Posterior cingulate gyrus (tissue), 11 donors: ENCODE measurements at regions not wholly inside any gene's neighbourhood (a gene's known extent, or its start where the extent isn't known, plus 50 kb on each side); places are given as distances from the start of the nearest gene placed in this dataset.
"Not testable (repeated sequence)": the region's sequence is repeated elsewhere in the genome, so short reads cannot be mapped to it uniquely, and the experiment has no call there.

Experiments
- DNase-seq, 10 donors: peaks; one replicate each; pipeline versions ENCODE4 v3.0.0 to v3.0.0-alpha.2; 2020 to 2021; ENCODE audit warnings: mixed read lengths in 3 of 10
- intact Hi-C: fragments of 100-400 bp; cut with DNase I; formaldehyde crosslinking; loops from one replicate; pipeline ENCODE4 v1.15.1; 2023

DNA sequence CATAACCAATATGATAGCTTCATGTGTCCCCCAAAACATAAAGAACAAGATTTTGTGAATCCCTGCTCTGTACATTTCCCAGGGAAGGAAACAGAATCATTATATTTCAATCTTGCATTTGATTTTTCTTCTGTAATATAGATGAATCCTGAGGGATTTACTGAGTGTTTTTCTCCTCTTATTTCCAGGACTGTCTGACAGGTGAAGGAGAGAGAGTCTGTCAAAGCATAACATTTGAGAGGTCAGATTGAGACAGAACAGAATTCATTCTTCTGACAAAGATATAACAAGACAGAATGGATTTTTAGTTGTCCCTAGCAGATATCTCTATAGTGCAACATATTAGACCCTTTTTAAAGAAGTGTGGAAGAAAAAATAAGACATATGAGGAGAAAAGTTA, 354.5 kb upstream of the IZUMO3 start:
- DNase-seq: no peak
- intact Hi-C loops: no loop called here

DNA sequence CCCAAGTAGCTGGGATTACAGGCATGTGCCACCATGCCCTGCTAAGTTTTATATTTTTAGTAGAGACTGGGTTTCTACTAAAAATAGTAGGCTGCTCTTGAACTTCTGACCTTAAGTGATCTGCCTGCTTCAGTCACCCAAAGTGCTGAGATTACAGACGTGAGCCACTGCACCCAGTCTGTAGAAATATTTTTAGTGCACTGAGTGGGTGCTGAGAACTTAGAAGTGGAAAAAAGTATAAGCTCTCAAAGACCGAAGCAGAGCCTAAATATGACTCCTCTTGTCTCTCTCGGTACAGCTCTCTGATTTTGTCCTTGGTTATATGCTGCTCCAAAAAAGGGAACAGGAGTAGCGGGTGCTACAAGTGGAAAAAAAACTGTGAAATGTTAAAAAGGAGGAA, 353.8 kb upstream of the IZUMO3 start:
- DNase-seq: no peak
- intact Hi-C loops: no loop called here

DNA sequence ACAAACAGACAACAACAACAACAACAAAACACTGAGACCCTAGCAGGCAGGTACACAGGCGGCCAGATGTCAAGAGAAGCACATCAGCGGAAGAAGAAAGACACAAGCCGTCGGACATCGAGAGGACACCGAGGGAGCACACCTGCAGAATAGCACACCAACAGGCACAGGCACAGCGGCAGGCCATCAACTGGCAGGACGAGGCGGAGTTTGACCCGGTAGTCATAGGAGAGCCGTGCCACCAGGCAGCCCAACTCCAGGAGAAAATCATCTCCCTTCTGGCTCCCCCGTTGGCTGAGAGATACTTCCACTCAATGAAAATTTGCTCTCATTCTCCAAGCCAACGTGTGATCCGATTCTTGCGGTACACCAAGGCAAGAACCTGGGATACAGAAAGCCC, 352.1 kb upstream of the IZUMO3 start:
- DNase-seq: no peak
- intact Hi-C loops: no loop called here

DNA sequence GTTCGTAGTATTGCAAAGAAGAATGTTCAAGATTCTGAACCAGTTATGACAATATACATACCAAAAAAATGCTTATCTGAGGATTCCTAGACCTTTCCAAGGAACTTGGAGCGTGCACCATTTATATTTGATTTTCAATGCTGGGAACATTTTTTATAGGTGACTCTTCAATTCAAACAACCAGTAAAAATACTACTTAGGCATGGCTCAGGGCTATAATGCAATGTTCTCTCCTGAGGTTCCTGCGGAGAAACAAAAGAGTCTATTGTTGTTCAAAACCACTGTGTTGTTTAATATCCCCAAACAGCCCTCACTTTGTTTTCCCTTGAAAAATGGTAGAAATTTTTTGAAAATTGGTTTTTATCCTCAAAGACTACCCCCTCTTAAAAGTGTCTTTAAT, 335.7 kb upstream of the IZUMO3 start:
- intact Hi-C loops: no loop called here
- no peak for DNase-seq

DNA sequence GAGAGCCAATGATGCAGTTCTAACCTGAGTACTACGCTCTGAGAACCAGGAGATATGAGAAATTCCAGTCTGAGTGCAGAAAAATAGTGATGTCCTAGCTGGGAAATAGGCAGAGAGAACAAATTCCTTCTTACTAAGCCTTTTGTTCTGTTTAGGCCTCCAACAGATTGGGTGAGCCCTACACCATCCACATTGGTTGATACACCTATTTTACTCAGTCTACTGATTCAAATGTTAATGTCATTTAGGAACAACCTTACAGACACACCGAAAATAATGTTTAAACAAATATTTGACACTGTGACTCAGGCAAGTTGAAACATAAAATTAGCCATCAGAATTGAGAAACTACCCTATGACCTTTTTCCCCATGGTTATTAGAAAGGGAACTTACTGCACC, 333.9 kb upstream of the IZUMO3 start:
- intact Hi-C loops: no loop called here
- no peak for DNase-seq

DNA sequence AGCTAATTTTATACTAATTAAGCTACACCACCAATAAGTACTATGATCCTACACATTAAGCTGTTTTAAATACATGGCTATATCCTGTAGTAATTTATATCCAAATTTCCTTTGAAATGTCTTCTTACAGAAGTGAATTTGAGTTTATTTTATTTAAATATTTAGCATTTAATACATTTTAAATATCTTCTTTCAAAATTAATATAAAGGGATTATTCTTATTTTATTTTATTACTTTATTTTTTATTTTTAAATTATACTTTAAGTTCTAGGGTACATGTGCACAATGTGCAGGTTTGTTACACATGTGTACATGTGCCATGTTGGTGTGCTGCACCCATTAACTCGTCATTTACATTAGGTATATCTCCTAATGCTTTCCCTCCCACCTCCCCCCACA, 310.9 kb upstream of the IZUMO3 start:
- intact Hi-C loops: not testable (repeated sequence)

DNA sequence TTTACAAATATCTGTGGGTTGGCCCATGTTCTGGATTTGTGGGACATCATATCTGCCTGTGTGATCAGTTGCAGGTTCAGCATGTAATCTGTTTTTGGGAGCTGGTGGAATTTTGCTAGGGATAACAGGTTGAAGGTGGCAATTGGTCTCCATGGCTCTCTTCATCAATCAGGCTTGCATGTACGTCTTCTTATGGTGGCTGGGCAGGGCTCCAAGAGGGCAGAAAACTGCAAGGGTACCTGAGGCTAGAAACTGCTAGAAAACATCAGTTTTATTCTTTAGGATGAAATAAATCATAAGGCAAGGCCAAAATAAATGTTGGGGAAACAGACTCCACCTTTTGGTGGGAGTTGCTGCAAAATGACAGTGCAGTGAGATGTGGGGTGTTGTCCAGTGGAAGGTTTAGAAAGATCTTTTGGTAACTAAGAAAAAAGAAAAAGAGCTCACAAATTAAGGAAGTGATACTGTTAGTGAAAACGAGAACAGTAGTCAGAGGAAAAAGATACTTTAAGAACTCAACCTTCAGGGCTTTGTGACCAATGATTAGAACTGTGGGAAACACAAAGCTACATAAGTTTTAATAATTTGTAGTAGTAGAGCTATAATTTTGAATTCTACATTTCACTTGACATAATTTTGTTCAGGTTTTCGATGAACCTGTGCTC, 300.7 kb upstream of the IZUMO3 start:
- intact Hi-C loops: no loop called here
- no peak for DNase-seq

More for the DNA sequence above, 310.9 kb upstream of the IZUMO3 start:
- not testable (repeated sequence) for DNase-seq

DNA sequence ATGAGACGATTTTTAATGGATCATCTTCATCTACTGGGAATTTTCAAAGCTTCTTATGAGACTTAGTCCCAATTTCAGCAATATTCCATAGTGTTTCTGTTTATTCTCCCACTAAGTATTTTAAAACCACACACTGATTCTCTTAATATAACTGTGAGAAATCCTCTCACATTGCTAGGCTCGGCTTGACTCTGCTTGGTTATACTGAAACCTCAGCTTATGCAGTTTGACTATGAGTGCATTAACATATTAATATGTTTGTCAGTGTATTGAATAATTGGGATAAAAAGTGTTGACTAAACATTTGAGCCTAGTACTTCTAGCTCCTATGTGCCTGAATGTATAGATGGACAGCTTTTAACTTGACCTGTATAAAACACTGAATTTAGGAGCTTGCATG, 298.5 kb upstream of the IZUMO3 start:
- DNase-seq: no peak
- intact Hi-C loops: no loop called here

DNA sequence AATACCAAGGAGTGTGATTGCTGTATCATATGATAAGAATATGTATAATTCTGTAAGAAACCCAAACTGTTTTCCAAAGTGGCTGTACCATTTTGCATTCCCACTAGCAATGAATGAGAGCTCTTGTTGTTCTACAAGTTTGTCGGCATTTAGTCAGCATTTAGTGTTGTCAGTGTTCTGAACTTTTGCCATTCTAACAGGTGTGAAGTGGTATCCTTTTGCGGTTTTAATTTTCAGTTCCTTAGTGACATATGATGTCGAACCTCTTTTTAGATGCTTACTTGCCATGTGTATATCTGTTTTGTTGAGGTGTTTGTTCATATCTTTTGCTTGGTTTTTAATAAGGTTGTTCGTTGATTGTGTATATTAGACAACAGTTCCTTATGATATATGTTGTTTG, 296.3 kb upstream of the IZUMO3 start:
- intact Hi-C loops: no loop called here
- no peak for DNase-seq

DNA sequence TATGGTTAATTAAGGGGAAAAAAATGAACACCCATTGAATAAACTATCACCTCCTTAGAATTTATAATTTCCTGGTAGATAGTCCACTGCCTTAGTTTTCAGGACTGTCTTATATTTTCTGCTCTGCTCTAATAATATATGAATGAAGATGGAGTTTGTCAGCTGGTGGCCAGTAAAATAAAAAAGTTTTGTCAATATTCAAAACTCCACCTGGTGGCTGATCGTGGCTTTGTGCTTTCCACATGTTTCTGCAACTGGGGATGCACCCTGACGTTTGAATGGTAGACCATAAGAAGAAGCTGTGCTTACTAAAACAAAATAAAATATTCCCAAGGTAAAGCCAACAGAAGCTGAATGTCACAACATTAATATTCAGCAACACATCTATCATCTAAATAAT, 286.6 kb upstream of the IZUMO3 start:
- DNase-seq: no peak
- intact Hi-C loops: no loop called here

DNA sequence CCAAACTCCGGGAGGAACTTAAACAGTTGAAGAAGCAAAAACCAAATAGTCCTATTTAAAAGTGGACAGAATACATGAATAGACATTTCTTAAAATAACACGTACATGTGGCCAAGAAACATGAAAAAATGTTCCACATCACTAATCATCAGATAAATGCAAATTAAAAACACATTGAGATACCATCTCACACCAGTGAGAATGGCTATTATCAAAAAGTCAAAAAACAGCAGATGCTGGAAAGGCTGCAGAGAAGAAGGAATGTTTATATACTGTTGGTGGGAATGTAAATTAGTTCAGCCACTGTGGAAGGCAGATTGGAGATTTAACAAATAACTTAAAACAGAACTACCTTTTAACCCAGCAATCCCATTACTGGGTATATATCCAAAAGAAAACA, 283.0 kb upstream of the IZUMO3 start:
- intact Hi-C loops: no loop called here
- DNase-seq: no peak

DNA sequence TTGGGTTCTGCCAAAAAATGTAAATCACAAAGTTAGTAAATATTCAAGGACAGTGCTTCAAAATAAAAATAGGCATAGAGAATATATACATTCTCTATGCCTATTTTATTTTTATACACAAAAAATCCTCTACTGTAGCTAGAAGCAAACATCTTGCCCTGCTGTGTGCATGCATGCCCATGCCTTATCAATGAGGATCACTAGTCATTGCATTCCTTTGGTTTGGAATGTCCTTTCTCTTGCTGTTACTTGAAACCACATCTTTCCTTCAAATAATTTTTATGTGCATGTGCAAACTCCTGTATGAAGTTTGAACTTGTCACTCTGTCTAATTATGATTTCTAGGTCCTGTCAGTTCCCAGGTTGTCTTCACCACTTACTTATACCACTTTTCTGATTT, 278.9 kb upstream of the IZUMO3 start:
- intact Hi-C loops: no loop called here
- DNase-seq: no peak

DNA sequence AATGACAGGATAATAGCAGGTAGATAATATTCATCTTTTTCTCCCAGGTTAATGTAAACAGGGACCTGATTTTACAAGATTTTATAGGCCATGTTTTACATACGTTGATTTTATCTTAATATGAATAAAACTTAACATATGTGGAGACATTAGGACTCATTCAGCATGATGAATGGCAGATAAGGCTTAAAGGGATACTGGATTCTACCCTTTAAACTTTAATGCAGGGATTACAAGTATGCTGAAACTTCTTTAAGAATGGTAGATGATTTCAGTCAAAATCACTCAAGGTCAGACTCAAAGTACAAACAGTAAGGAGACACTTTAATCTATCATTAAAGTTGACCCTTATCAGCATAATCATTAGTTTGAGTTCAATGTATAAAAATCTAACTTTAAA, 274.5 kb upstream of the IZUMO3 start:
- intact Hi-C loops: no loop called here
- no peak for DNase-seq

DNA sequence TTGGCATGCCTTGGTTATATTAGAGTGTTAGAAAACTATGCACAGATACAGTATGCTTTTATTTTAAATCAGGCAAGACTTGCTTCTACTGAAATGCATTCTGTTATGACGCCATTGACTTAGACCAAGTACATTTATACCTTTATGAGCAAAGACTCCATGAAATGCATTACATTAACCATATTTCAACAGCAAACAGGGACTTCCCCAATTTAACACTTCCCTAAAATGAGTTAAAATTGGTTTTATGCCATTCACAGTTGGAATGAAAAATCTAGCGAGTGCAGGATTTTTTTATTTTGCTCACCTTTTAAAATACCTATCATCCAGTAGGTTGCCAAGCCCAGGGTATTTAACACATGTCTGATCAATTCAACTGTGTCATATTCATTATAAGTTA, 272.1 kb upstream of the IZUMO3 start:
- no peak for DNase-seq

DNA sequence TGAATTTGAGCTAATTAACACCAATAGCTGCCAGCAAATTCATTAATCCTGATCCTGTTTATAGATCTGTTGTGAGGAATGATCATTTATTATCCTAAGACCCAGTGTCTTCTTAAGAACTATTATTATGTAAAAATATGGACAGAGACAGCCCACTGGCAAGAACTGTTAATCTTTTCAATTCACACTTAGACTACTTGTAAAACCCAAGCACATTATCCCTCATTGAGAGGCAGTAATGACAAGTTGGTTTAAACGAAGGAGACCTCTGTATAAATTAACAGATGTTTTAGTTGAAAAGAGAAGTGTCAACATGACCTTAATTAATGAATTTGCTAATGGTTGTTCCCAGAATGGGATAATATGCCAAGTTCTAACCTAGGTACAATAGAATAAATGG, 270.3 kb upstream of the IZUMO3 start:
- intact Hi-C loops: no loop called here
- DNase-seq: no peak

More for the DNA sequence above, 272.1 kb upstream of the IZUMO3 start:
- intact Hi-C loops: no loop called here

DNA sequence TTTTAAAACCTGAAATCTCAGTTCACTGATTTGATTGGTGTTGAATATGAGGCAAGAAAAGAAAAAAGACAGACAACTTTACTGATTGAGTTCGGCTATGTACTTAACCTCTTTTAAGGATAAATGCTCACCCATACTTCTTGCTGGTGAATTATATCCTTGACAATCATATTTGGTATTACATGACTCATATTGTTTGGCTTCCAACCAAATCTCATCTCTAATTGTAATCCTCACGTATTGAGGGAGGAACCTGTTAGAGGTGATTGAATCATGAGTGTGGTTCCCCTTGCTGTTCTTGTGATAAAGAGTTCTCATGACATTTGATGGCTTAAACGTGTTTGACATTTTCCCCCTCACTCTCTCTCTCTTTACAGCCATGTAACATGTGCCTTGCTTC, 255.6 kb upstream of the IZUMO3 start:
- intact Hi-C loops: no loop called here
- no peak for DNase-seq

DNA sequence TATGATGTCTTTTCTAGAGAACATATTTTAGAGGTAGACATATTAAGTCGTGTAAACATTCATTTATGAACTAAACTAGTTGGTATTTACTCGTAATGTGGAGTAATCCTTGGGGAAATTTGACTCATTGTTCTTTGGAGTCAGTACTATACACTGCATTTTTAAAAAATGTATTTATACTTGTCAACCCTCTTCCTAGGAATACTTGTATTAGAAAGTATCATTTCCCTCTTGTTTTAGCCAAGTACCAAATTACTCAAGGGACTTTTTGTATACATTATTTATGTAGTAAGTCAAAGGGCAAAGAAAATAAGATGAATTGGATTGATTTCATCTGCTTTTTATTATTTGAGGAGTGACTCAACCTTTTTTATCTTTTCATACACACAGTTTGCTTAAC, 248.1 kb upstream of the IZUMO3 start:
- intact Hi-C loops: no loop called here
- no peak for DNase-seq

DNA sequence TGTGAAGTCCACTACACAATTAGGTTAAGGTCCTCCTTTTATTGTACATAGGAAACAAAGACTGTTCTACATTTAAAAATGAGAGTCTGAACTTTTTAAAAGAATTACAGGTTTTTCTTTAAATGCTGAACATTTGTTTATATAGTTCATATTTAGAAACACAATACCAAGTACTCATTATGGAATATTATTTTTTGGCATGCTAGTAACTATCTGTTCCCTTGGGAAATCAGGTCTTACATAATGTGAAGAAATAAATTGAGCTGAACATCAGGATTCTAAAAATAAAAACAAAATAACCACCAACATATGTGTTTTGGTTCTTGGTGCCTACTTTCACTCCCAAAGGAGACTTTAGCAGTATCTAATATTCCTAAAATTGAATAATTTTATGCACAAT, 230.5 kb upstream of the IZUMO3 start:
- DNase-seq: no peak
- intact Hi-C loops: no loop called here

DNA sequence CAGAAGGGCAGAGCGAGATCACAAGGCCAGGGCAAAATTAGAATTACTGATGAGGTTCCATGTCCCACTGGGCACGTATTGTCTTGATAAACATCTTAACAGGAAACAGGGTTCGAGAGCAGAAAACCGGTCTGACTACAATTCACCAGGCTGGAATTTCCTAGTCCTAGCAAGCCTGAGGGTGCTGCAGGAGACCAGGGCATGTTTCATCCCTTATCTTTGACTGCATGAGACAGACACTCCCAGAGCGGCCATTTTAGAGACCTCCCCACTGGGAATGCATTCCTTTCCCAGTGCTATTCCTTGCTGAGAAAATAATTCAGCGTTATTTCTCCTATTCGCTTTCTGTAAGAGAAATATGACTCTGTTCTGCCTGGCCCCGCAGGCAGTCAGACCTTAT, 228.5 kb upstream of the IZUMO3 start:
- intact Hi-C loops, DNase-seq: not testable (repeated sequence)

DNA sequence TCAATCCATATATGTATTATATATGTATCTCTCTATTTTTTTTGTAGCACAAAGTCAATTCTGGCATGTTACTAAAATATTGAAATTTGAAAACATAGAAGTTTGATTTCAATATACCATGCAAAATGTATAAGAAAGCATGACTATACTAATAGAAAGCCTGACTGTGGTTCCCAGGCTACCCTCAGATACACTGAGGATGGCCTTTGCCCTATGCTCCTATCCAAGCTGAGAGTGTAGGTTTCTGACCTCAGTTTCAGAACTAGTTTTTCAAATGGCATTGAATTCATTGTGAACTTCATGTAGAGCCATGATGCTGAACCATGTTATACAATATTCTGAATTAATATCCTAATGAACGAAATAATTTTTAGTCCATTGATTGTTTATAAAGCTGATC, 220.4 kb upstream of the IZUMO3 start:
- intact Hi-C loops: no loop called here
- DNase-seq: no peak

DNA sequence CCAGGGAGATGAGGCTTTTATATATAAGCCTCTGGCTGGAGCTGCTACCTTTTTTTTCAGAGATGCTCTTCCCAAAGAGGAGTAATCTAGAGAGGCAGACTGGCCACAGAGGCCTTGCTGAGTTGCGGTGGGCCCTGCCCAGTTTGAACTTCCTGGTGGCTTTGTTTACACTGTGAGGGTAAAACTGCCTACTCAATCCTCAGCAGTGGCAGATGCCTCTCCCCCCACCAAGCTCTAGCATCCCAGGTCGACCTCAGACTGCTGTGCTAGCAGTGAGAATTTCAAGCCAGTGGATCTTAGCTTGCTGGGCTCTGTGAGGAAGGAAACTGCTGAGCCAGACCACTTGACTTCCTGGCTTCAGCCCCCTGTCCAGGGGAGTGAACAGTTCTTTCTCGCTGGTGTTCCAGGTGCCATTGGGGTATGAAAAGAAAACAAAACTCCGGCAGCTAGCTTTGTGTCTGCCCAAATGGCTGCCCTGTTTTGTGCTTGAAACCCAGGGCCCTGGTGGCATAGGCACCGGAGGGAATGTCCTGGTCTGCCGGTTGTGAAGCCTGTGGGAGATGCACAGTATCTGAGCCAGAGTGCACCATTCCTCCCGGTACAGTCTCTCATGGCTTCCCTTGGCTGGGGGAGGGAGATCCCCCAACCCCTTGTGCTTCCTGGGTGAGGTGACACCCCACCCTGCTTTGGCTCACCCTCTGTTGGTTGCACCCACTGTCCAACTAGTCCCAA, 219.5 kb upstream of the IZUMO3 start:
- intact Hi-C loops: no loop called here
- DNase-seq: peak in 1 of 10 donors; percentile 62

DNA sequence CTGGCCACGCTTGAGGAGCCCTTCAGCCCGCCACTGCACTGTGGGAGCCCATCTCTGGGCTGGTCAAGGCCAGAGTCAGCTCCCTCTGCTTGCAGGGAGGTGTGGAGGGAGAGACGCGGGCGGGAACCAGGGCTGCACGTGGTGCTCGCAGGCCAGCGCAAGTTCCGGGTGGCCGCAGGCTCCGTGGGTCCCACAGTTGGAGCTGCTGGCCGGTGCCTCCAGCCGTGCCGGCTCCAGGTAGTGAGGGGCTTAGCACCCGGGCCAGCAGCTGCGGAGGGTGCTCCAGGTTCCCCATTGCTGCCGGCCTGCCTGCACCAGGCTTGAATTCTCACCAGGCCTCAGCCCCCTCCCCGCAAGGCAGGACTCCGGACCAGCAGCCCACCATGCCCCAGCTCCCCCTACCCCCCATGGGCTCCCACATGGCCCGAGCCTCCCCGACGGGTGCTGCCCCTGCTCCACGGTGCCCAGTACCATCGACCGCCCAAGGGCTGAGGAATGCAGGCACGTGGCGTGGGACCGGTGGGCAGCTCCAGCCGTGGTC, 192.8 kb upstream of the IZUMO3 start:
- intact Hi-C loops: no loop called here
- DNase-seq: peak in 3 of 10 donors; percentile 63 to 84 (median 71)
